Breast epithelium (tissue), 4 donors: ENCODE measurements at regions not wholly inside any gene's neighbourhood (a gene's known extent, or its start where the extent isn't known, plus 50 kb on each side); places are given as distances from the start of the nearest gene placed in this dataset.

ENCODE experiments used
- DNase-seq, 2 donors: peaks; one replicate each; pipeline ENCODE4 v3.0.0-alpha.2; 2019; ENCODE audit warnings: low spot score in 2 of 2
- H3K27ac ChIP-seq, 2 donors: fragments of 200-600 bp; sonication (generic) in 1 of 2; one replicate each; pipeline ENCODE4 v1.5.1; 2016 to 2019; ENCODE audit warnings: mild to moderate bottlenecking in 1 of 2
- H3K27me3 ChIP-seq, 2 donors: fragments of 200-600 bp; sonication (generic) in 1 of 2; one replicate each; pipeline versions ENCODE4 v1.5.1 to v1.6.0; 2017 to 2019; ENCODE audit warnings: control low read depth in 1 of 2, mild to moderate bottlenecking in 1 of 2
- H3K36me3 ChIP-seq: fragments of 200-600 bp; one replicate; pipeline ENCODE4 v1.5.1; 2019
- H3K4me1 ChIP-seq, 2 donors: fragments of 200-600 bp; sonication (generic); one replicate each; pipeline ENCODE4 v1.5.1; 2016 to 2019; ENCODE audit warnings: control low read depth in 1 of 2
- H3K4me3 ChIP-seq, 3 donors: fragments of 200-600 bp; sonication (generic); 1 replicate in 2 of 3; 2 replicates in 1 of 3; pipeline ENCODE4 v1.5.1; 2016 to 2019; ENCODE audit warnings: mild to moderate bottlenecking in 3 of 3, moderate library complexity in 2 of 3
- H3K9me3 ChIP-seq, 2 donors: fragments of 200-600 bp; sonication (generic) in 1 of 2; one replicate each; pipeline ENCODE4 v1.5.1; 2016 to 2019; ENCODE audit warnings: control low read depth in 1 of 2
- POLR2A ChIP-seq: fragments of 450-650 bp; IDR thresholded peaks from one replicate; pipeline ENCODE4 v1.6.1; 2016; ENCODE audit warnings: antibody characterized with exemption, mild to moderate bottlenecking, moderate library complexity
- POLR2AphosphoS5 ChIP-seq, 3 donors: sonication (generic); formaldehyde crosslinking; IDR thresholded peaks; one replicate each; pipeline ENCODE4 v1.6.1; 2017; ENCODE audit warnings: antibody characterized with exemption in 3 of 3
- intact Hi-C: fragments of 100-400 bp; cut with DNase I; formaldehyde crosslinking; loops from one replicate; pipeline ENCODE4 v1.15.1; 2023; ENCODE audit warnings: low total_unique reads
- TF ChIP-seq, protein P1 (sequence below), 3 donors: fragments of 450-650 bp; IDR thresholded peaks; one replicate each; pipeline ENCODE4 v1.5.1; 2016 to 2017; ENCODE audit warnings: antibody characterized with exemption in 3 of 3, mild to moderate bottlenecking in 3 of 3, moderate library complexity in 3 of 3

GRCh38 chrX:69232945-69233344, 67.7 kb upstream of the PJA1 start:
- H3K27me3 ChIP-seq = peaks cover 0 to 70% of the 10 kb centered on the region in 2 donors
- H3K4me1 ChIP-seq = no peaks in the 10 kb centered on the region
- H3K4me3 ChIP-seq = no peak overlapping the region
- intact Hi-C loops = no loop called here
- no peak overlapping the region for H3K27ac ChIP-seq
- no peaks in the 10 kb centered on the region for H3K9me3 ChIP-seq
- TF ChIP-seq POLR2AphosphoS5 (IDR thresholded peaks at IDR 0.05) (no peak), POLR2A (no peak)
- TF ChIP-seq, protein P1, sequence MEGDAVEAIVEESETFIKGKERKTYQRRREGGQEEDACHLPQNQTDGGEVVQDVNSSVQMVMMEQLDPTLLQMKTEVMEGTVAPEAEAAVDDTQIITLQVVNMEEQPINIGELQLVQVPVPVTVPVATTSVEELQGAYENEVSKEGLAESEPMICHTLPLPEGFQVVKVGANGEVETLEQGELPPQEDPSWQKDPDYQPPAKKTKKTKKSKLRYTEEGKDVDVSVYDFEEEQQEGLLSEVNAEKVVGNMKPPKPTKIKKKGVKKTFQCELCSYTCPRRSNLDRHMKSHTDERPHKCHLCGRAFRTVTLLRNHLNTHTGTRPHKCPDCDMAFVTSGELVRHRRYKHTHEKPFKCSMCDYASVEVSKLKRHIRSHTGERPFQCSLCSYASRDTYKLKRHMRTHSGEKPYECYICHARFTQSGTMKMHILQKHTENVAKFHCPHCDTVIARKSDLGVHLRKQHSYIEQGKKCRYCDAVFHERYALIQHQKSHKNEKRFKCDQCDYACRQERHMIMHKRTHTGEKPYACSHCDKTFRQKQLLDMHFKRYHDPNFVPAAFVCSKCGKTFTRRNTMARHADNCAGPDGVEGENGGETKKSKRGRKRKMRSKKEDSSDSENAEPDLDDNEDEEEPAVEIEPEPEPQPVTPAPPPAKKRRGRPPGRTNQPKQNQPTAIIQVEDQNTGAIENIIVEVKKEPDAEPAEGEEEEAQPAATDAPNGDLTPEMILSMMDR (IDR thresholded peaks at IDR 0.05) = no peak
- no peaks in the 10 kb centered on the region for H3K36me3 ChIP-seq
- DNase-seq = no peak

DNA sequence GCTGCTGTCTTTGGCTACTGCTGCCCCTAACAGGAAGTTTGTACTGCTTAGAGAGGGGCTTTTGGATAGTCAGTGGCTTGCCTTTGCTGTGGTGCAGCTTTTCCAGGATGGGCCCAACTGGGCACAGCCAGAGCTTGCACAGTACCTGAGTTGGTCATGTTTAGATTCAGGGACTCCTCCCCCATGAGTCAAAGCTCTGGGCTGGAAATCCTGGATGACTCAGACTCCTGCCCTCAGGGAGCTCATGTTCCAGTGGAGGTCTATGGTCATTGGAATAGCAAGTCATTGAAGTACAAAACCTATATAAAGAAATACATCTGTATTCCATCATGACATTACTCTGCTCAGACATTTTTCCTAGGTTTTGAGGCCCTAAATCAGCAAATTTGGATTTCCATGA, 66.7 kb upstream of the PJA1 start:
- H3K36me3 ChIP-seq = no peaks in the 10 kb centered on the region
- H3K27me3 ChIP-seq = peaks cover 0 to 60% of the 10 kb centered on the region in 2 donors
- no peaks in the 10 kb centered on the region for H3K9me3 ChIP-seq
- H3K4me1 ChIP-seq = no peaks in the 10 kb centered on the region
- no peak overlapping the region for H3K27ac ChIP-seq
- TF ChIP-seq, protein P1 (IDR thresholded peaks at IDR 0.05) = no peak
- TF ChIP-seq POLR2A = no peak
- no peak for TF ChIP-seq POLR2AphosphoS5 (IDR thresholded peaks at IDR 0.05)
- DNase-seq = no peak
- intact Hi-C loops = no loop called here
- H3K4me3 ChIP-seq = no peak overlapping the region

DNA sequence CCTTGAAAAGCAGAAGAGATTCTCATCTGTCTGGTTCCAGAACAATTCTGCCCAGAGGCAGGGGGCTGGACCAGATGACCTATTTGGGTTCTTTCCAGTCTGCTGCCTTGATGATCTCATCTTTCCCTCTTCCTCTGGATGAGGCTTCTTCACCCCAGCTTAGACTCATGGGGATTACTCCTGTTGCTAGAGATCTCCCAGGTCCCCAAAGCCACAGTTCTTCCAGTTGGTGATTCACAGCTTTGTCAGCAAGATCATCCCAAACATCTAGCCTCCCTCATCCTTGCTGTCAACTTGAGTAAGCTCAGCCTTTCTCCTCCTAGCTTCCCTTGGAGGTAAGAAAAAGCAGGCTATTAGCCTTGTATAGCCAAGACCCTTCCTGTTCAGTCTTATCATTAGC, 64.2 kb upstream of the PJA1 start:
- H3K4me1 ChIP-seq = no peaks in the 10 kb centered on the region
- peaks cover 0 to 61% of the 10 kb centered on the region in 2 donors for H3K27me3 ChIP-seq
- H3K4me3 ChIP-seq = no peak overlapping the region
- TF ChIP-seq, protein P1 (IDR thresholded peaks at IDR 0.05) = no peak
- no peak for TF ChIP-seq POLR2A
- no peak for TF ChIP-seq POLR2AphosphoS5 (IDR thresholded peaks at IDR 0.05)
- intact Hi-C loops = no loop called here
- no peak for DNase-seq
- H3K9me3 ChIP-seq = no peaks in the 10 kb centered on the region
- H3K27ac ChIP-seq = no peak overlapping the region
- H3K36me3 ChIP-seq = no peaks in the 10 kb centered on the region

GRCh38 chrX:69228732-69229131, 63.5 kb upstream of the PJA1 start:
- TF ChIP-seq POLR2AphosphoS5 (IDR thresholded peaks at IDR 0.05) = no peak
- TF ChIP-seq POLR2A = no peak
- TF ChIP-seq, protein P1 (IDR thresholded peaks at IDR 0.05) = no peak
- Histone ChIP-seq H3K9me3 (no peaks in the 10 kb centered on the region), H3K27me3 (peaks cover 0 to 65% of the 10 kb centered on the region in 2 donors), H3K4me3 (no peak overlapping the region), H3K4me1 (no peaks in the 10 kb centered on the region), H3K36me3 (no peaks in the 10 kb centered on the region), H3K27ac (no peak overlapping the region)
- intact Hi-C loops = no loop called here
- no peak for DNase-seq

- Histone ChIP-seq H3K9me3 (no peaks in the 10 kb centered on the region), H3K27me3 (peaks cover 0 to 65% of the 10 kb centered on the region in 2 donors), H3K4me3 (no peak overlapping the region), H3K36me3 (no peaks in the 10 kb centered on the region), H3K27ac (no peak overlapping the region), H3K4me1 (no peaks in the 10 kb centered on the region)
- intact Hi-C loops = no loop called here
- DNase-seq = no peak
- TF ChIP-seq POLR2AphosphoS5 (IDR thresholded peaks at IDR 0.05) = no peak
- TF ChIP-seq POLR2A = no peak
- TF ChIP-seq, protein P1 (IDR thresholded peaks at IDR 0.05) = no peak
Measured at GRCh38 chrX:69226459-69227158, 61.4 kb upstream of the PJA1 start.
